Suprapubic skin (tissue), 3 donors: ENCODE measurements at regions not wholly inside any gene's neighbourhood (a gene's known extent, or its start where the extent isn't known, plus 50 kb on each side); places are given as distances from the start of the nearest gene placed in this dataset.
A peak's percentile ranks its signal among the peaks of the same experiment; 100 is the strongest.

ENCODE experiments used
- CTCF ChIP-seq, 2 donors: fragments of 200-600 bp in 1 of 2; fragments of 450-650 bp in 1 of 2; sonication (generic) in 1 of 2; IDR thresholded peaks; one replicate each; pipeline ENCODE4 v1.5.1; 2016 to 2019; ENCODE audit warnings: antibody characterized with exemption in 2 of 2, mild to moderate bottlenecking in 1 of 2, moderate library complexity in 1 of 2
- POLR2AphosphoS5 ChIP-seq, 3 donors: sonication (generic); formaldehyde crosslinking; IDR thresholded peaks; one replicate each; pipeline ENCODE4 v1.6.1; 2017; ENCODE audit warnings: antibody characterized with exemption in 3 of 3

DNA sequence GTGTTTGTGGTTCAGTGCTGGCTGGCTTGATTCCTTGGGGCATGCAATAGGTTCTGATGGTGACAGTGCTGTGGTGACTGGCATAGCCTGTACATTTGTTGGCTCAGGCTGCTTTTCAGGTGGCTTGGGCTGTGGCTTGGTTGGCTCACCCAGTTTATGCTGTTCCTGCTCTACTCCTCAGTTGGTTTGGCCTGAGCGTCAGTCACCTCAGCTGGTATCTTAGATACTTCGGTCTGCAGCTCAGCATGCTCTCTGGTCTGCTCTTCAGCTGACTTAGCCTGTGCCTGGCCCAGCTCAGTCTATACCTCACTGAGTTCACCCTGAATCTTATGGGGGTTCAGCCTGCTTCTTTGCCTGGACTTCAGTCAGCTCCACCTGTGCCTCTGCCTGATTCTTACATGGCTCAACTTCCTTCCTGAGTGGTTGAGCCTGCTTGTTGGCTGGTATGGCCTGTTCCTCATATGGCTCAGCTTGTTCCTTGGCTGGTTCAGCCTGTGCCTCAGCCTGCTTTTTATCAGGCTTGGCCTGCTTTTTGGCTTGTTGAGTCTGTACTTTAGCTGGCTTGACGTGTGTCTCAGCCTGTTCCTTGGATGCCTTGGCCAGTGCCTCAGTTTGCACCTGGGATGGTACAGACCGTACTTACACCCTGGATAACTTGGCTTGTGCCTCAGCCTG, 170.6 kb downstream of the MSN start:
- TF ChIP-seq POLR2AphosphoS5 (IDR thresholded peaks at IDR 0.05) (peak in 1 of 3 donors; percentile 40), CTCF (IDR thresholded peaks at IDR 0.05) (no peak)
